Neuronal stem cell (in vitro differentiated cells): ENCODE measurements at regions not wholly inside any gene's neighbourhood (a gene's known extent, or its start where the extent isn't known, plus 50 kb on each side); places are given as distances from the start of the nearest gene placed in this dataset.
A peak's percentile ranks its signal among the peaks of the same experiment; 100 is the strongest.

Experiments
- DNase-seq: peaks from one replicate; pipeline ENCODE4 v3.0.0-alpha.2; 2013; ENCODE audit warnings: low spot score
- H2AFZ ChIP-seq: one replicate; pipeline ENCODE4 v1.6.1; 2013; ENCODE audit warnings: mild to moderate bottlenecking, low read length, inconsistent platforms
- H2AK5ac ChIP-seq: 2 replicates; pipeline ENCODE4 v1.6.1; 2013; ENCODE audit warnings: low read depth, mild to moderate bottlenecking, inconsistent platforms, low read length, moderate library complexity, mixed read lengths
- H2BK120ac ChIP-seq: 2 replicates; pipeline ENCODE4 v1.6.1; 2013; ENCODE audit warnings: low read depth, mild to moderate bottlenecking, inconsistent platforms, low read length, moderate library complexity, mixed read lengths
- H2BK12ac ChIP-seq: one replicate; pipeline ENCODE4 v1.6.1; 2013; ENCODE audit warnings: low read length, inconsistent platforms
- H2BK15ac ChIP-seq: 2 replicates; pipeline ENCODE4 v1.6.1; 2013; ENCODE audit warnings: mild to moderate bottlenecking, low read length, inconsistent platforms, mixed read lengths
- H2BK5ac ChIP-seq: one replicate; pipeline ENCODE4 v1.6.1; 2013; ENCODE audit warnings: inconsistent platforms, mild to moderate bottlenecking, low read length, moderate library complexity
- H3K14ac ChIP-seq: one replicate; pipeline ENCODE4 v1.6.1; 2013; ENCODE audit warnings: low read length, inconsistent platforms
- H3K18ac ChIP-seq: 2 replicates; pipeline ENCODE4 v1.6.1; 2013; ENCODE audit warnings: low read length, inconsistent platforms
- H3K23ac ChIP-seq: 2 replicates; pipeline ENCODE4 v1.6.1; 2013; ENCODE audit warnings: low read depth, mild to moderate bottlenecking, mixed read lengths, low read length, inconsistent platforms; ENCODE audit not compliant: poor library complexity
- H3K27ac ChIP-seq: replicated peaks from 3 replicates; pipeline ENCODE4 v1.5.1; 2013; ENCODE audit warnings: low read length, inconsistent platforms
- H3K27me3 ChIP-seq, 3 experiments: 2 replicates each; pipeline ENCODE4 v1.6.1; 2013; ENCODE audit warnings: low read length in 3 of 3, mild to moderate bottlenecking in 2 of 3, inconsistent platforms in 1 of 3, low read depth in 1 of 3, mixed read lengths in 1 of 3, moderate library complexity in 1 of 3; ENCODE audit not compliant: control insufficient read depth in 3 of 3, insufficient read depth in 3 of 3
- H3K36me3 ChIP-seq, 2 donors: replicated peaks in 1 of 2; 2 replicates each; pipeline ENCODE4 v1.6.1; 2013; ENCODE audit warnings: low read length in 2 of 2; ENCODE audit not compliant: control insufficient read depth in 2 of 2, insufficient read depth in 2 of 2
- H3K4ac ChIP-seq: 2 replicates; pipeline ENCODE4 v1.6.1; 2013; ENCODE audit warnings: inconsistent platforms, mild to moderate bottlenecking, low read length, moderate library complexity
- H3K4me1 ChIP-seq, 2 donors: 1 replicate in 1 of 2; 2 replicates in 1 of 2; pipeline ENCODE4 v1.6.1; 2013; ENCODE audit warnings: low read length in 2 of 2, low read depth in 1 of 2; ENCODE audit not compliant: control insufficient read depth in 2 of 2, insufficient read depth in 1 of 2
- H3K4me2 ChIP-seq: one replicate; pipeline ENCODE4 v1.6.1; 2013; ENCODE audit warnings: mild to moderate bottlenecking, low read length, inconsistent platforms; ENCODE audit not compliant: insufficient read depth, poor library complexity, severe bottlenecking
- H3K4me3 ChIP-seq, 2 donors: 2 replicates each; pipeline ENCODE4 v1.5.1; 2013; ENCODE audit warnings: low read length in 2 of 2, mild to moderate bottlenecking in 2 of 2, inconsistent platforms in 1 of 2, moderate library complexity in 1 of 2
- H3K79me1 ChIP-seq: one replicate; pipeline ENCODE4 v1.6.1; 2013; ENCODE audit warnings: low read depth, mild to moderate bottlenecking, inconsistent platforms, low read length, moderate library complexity
- H3K9ac ChIP-seq: one replicate; pipeline ENCODE4 v1.6.1; 2013; ENCODE audit warnings: mild to moderate bottlenecking, low read depth, low read length, inconsistent platforms; ENCODE audit not compliant: poor library complexity
- H3K9me3 ChIP-seq, 2 donors: replicated peaks in 1 of 2; 2 replicates each; pipeline versions ENCODE3 to v1.6.1; 2013; ENCODE audit warnings: low read length in 2 of 2, mild to moderate bottlenecking in 2 of 2, inconsistent platforms in 1 of 2, low read depth in 1 of 2, mixed read lengths in 1 of 2, moderate library complexity in 1 of 2; ENCODE audit not compliant: control insufficient read depth in 2 of 2, insufficient read depth in 1 of 2
- H4K8ac ChIP-seq: one replicate; pipeline ENCODE4 v1.6.1; 2013; ENCODE audit warnings: low read depth, mild to moderate bottlenecking, inconsistent platforms, low read length, moderate library complexity
- H4K91ac ChIP-seq: one replicate; pipeline ENCODE4 v1.6.1; 2013; ENCODE audit warnings: low read length, low read depth, mild to moderate bottlenecking, inconsistent platforms; ENCODE audit not compliant: poor library complexity
- WGBS, 2 donors: extraction: QIAGEN DNeasy Blood & Tissue Kit; methylation state at CpG; one replicate each; pipeline ENCODE4 v1.1.7; 2013; ENCODE audit warnings: missing lambda C conversion rate in 2 of 2, mixed read lengths in 1 of 2; ENCODE audit not compliant: insufficient read length in 2 of 2, insufficient replicate concordance in 1 of 2; ENCODE audit errors: extremely low coverage in 2 of 2; 5-methylcytosine and 5-hydroxymethylcytosine counted together

- no peaks in the 10 kb centered on the region for H3K9me3 ChIP-seq
- H3K4me3 ChIP-seq = no peak overlapping the region
- H3K27ac ChIP-seq = no peak overlapping the region
- no CpG with 5 or more reads among the region's 2 CpGs for WGBS, 2 donors
- peaks cover 0 to 19% of the 10 kb centered on the region in 2 donors for H3K4me1 ChIP-seq
- H3K27me3 ChIP-seq = peaks cover 0 to 3% (median 0%) of the 10 kb centered on the region in 3 experiments
- no peak overlapping the region for H2BK5ac ChIP-seq
- H3K4me2 ChIP-seq = no peak overlapping the region
- H2BK15ac ChIP-seq = no peak overlapping the region
- H3K18ac ChIP-seq = peak overlapping the region; percentile 69
- DNase-seq = no peak
- no peak overlapping the region for H2BK120ac ChIP-seq
- no peak overlapping the region for H3K9ac ChIP-seq
- H4K8ac ChIP-seq = no peak overlapping the region
- H2AK5ac ChIP-seq = no peak overlapping the region
- H4K91ac ChIP-seq = no peak overlapping the region
- no peak overlapping the region for H3K14ac ChIP-seq
- no peak overlapping the region for H3K23ac ChIP-seq
- H2AFZ ChIP-seq = no peak overlapping the region
- H3K79me1 ChIP-seq = no peaks in the 10 kb centered on the region
- H3K4ac ChIP-seq = no peak overlapping the region
- H2BK12ac ChIP-seq = no peak overlapping the region
- no peaks in the 10 kb centered on the region for H3K36me3 ChIP-seq
Measured at GRCh38 chr10:71093531-71093930, 118.8 kb upstream of the UNC5B start.

DNA sequence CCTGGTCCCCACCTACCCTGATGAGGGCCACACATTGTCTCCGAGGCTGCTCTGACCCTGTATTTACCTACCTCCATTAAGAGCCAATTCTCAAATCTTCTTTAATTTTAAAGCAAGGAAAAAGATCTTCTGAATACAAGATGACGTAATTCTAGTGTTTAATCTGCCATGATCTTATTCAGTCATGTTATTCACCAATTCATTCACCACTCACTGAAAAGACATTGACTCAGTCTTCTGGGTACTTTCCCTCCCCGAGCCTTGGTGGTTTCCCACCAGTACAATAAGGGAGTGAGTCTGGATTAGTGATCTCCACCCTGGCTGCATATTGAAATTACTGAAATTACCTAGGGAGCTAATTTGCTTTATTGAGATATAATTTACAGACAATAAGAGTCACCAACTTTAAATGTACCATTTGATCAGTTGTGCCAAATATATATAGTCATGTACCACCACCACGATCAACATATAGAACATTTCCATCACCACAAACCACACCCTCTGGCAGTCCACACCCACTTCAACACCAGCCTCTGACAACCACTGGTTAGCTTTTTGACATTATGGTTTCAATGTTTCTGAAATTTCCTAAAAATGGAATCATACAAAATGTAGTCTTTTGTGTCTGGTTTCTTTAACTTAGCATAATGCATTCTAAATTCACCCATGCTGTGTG, 117.5 kb upstream of the UNC5B start:
- no peak for DNase-seq
- no peak overlapping the region for H3K18ac ChIP-seq
- H3K27me3 ChIP-seq = peaks cover 0 to 3% (median 0%) of the 10 kb centered on the region in 3 experiments
- H4K91ac ChIP-seq = no peak overlapping the region
- peaks cover 0 to 17% of the 10 kb centered on the region in 2 donors for H3K4me1 ChIP-seq
- no peak overlapping the region for H3K9ac ChIP-seq
- no peak overlapping the region for H2BK5ac ChIP-seq
- no peak overlapping the region for H2BK12ac ChIP-seq
- no peak overlapping the region for H2BK120ac ChIP-seq
- no peak overlapping the region for H3K27ac ChIP-seq
- no peak overlapping the region for H3K4ac ChIP-seq
- H3K9me3 ChIP-seq = no peaks in the 10 kb centered on the region
- no CpG with 5 or more reads among the region's 4 CpGs for WGBS, 2 donors
- H2BK15ac ChIP-seq = no peak overlapping the region
- H2AK5ac ChIP-seq = no peak overlapping the region
- no peak overlapping the region for H3K4me2 ChIP-seq
- no peak overlapping the region for H3K14ac ChIP-seq
- H2AFZ ChIP-seq = no peak overlapping the region
- no peaks in the 10 kb centered on the region for H3K79me1 ChIP-seq
- H4K8ac ChIP-seq = no peak overlapping the region
- no peak overlapping the region for H3K23ac ChIP-seq
- no peaks in the 10 kb centered on the region for H3K36me3 ChIP-seq
- no peak overlapping the region for H3K4me3 ChIP-seq

- WGBS, 2 donors = no CpG with 5 or more reads among the region's 1 CpG
- Histone ChIP-seq H3K36me3 (no peaks in the 10 kb centered on the region), H3K27ac (no peak overlapping the region), H3K79me1 (no peaks in the 10 kb centered on the region), H2AFZ (no peak overlapping the region), H4K91ac (no peak overlapping the region), H3K4me2 (no peak overlapping the region), H2BK12ac (no peak overlapping the region), H3K27me3 (no peaks in the 10 kb centered on the region), H3K4ac (no peak overlapping the region), H2BK15ac (no peak overlapping the region), H3K23ac (no peak overlapping the region), H3K4me1 (no peaks in the 10 kb centered on the region), H2AK5ac (no peak overlapping the region), H3K18ac (no peak overlapping the region), H3K4me3 (no peak overlapping the region), H3K14ac (no peak overlapping the region), H3K9ac (no peak overlapping the region), H2BK120ac (no peak overlapping the region), H2BK5ac (no peak overlapping the region), H3K9me3 (no peaks in the 10 kb centered on the region), H4K8ac (no peak overlapping the region)
- DNase-seq = no peak
Measured at GRCh38 chr10:71099731-71100361, 112.5 kb upstream of the UNC5B start.

- no peak overlapping the region for H3K9ac ChIP-seq
- H3K4me2 ChIP-seq = no peak overlapping the region
- no peak overlapping the region for H4K91ac ChIP-seq
- no peak overlapping the region for H2AK5ac ChIP-seq
- H2BK5ac ChIP-seq = no peak overlapping the region
- H3K23ac ChIP-seq = no peak overlapping the region
- H3K14ac ChIP-seq = no peak overlapping the region
- H2AFZ ChIP-seq = no peak overlapping the region
- no peak overlapping the region for H3K18ac ChIP-seq
- H3K4me1 ChIP-seq = no peaks in the 10 kb centered on the region
- no peaks in the 10 kb centered on the region for H3K27me3 ChIP-seq
- no peak overlapping the region for H2BK15ac ChIP-seq
- H3K79me1 ChIP-seq = no peaks in the 10 kb centered on the region
- H2BK12ac ChIP-seq = no peak overlapping the region
- H2BK120ac ChIP-seq = no peak overlapping the region
- H3K27ac ChIP-seq = no peak overlapping the region
- H3K4ac ChIP-seq = no peak overlapping the region
- no CpG with 5 or more reads among the region's 3 CpGs for WGBS, 2 donors
- no peak overlapping the region for H3K4me3 ChIP-seq
- no peak for DNase-seq
- no peak overlapping the region for H4K8ac ChIP-seq
- no peaks in the 10 kb centered on the region for H3K36me3 ChIP-seq
- no peaks in the 10 kb centered on the region for H3K9me3 ChIP-seq
Measured at GRCh38 chr10:71103961-71104360, 108.4 kb upstream of the UNC5B start.
